Neural cell (in vitro differentiated cells): ENCODE measurements at regions not wholly inside any gene's neighbourhood (a gene's known extent, or its start where the extent isn't known, plus 50 kb on each side); places are given as distances from the start of the nearest gene placed in this dataset.

Source experiments
- EP300 ChIP-seq: fragments of 450-650 bp; conservative IDR thresholded peaks from 2 replicates; pipeline ENCODE4 v1.6.1; 2014; ENCODE audit warnings: antibody characterized with exemption, mild to moderate bottlenecking, moderate library complexity; ENCODE audit not compliant: poor library complexity, severe bottlenecking
- EZH2 ChIP-seq: fragments of 200-600, 300-800 bp; shearing (Covaris generic), sonication (generic); IDR thresholded peaks from 2 replicates; pipeline ENCODE4 v1.6.1; 2014; ENCODE audit warnings: antibody characterized with exemption, low read length, borderline replicate concordance, mild to moderate bottlenecking; ENCODE audit not compliant: insufficient read depth, poor library complexity, severe bottlenecking
- POLR2AphosphoS5 ChIP-seq: IDR thresholded peaks from 2 replicates; pipeline ENCODE4 v1.6.1; 2012
- TAF1 ChIP-seq: IDR thresholded peaks from 2 replicates; pipeline ENCODE4 v1.6.1; 2012; ENCODE audit warnings: low read depth
- TF ChIP-seq, protein P1 (sequence below): fragments of 450-650 bp; IDR thresholded peaks from 2 replicates; pipeline ENCODE4 v1.5.1; 2014; ENCODE audit warnings: antibody characterized with exemption, mild to moderate bottlenecking, moderate library complexity; ENCODE audit not compliant: poor library complexity, severe bottlenecking

DNA sequence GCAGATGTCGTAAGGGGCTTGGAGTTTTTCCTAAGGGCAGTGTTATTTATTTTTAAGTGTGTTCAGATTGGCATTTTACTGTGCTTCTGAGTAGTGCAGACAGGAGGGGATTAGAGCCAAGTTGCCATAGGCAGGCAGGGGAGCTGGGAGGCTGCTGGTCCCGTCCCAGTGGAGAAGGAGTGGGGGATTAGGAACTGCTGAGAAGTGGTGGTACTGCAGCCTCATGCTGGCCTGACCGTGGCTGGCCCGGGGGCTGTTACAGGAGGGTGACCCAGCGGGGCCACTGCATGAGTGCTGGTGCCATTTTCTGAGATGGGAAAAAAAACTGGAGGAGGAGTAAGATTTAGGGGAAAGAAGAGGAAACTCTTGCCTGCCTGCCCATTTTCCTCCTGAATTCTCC lies 52.3 kb upstream of the DLK1 start:
- TF ChIP-seq, protein P1, sequence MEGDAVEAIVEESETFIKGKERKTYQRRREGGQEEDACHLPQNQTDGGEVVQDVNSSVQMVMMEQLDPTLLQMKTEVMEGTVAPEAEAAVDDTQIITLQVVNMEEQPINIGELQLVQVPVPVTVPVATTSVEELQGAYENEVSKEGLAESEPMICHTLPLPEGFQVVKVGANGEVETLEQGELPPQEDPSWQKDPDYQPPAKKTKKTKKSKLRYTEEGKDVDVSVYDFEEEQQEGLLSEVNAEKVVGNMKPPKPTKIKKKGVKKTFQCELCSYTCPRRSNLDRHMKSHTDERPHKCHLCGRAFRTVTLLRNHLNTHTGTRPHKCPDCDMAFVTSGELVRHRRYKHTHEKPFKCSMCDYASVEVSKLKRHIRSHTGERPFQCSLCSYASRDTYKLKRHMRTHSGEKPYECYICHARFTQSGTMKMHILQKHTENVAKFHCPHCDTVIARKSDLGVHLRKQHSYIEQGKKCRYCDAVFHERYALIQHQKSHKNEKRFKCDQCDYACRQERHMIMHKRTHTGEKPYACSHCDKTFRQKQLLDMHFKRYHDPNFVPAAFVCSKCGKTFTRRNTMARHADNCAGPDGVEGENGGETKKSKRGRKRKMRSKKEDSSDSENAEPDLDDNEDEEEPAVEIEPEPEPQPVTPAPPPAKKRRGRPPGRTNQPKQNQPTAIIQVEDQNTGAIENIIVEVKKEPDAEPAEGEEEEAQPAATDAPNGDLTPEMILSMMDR = no peak
- no peak for TF ChIP-seq POLR2AphosphoS5
- no peak for TF ChIP-seq TAF1
- TF ChIP-seq EZH2 = no peak
- TF ChIP-seq EP300 = no peak
